HepG2 (cell line): ENCODE measurements at regions not wholly inside any gene's neighbourhood (a gene's known extent, or its start where the extent isn't known, plus 50 kb on each side); places are given as distances from the start of the nearest gene placed in this dataset.

Source experiments
- CBX2 ChIP-seq, 2 experiments: fragments of 200-600 bp in 1 of 2; sonication (generic); formaldehyde crosslinking in 1 of 2; IDR thresholded peaks; 2 replicates each; pipeline versions ENCODE4 v1.7.0 to v1.8.1; 2018 to 2022; ENCODE audit warnings: low read depth in 2 of 2, low read length in 1 of 2, mild to moderate bottlenecking in 1 of 2, missing genetic modification reagents in 1 of 2
- CCAR2 ChIP-seq: fragments of 200-400 bp; formaldehyde crosslinking; optimal IDR thresholded peaks from 2 replicates; pipeline ENCODE3; 2018; ENCODE audit warnings: low read depth, mild to moderate bottlenecking, low read length, moderate library complexity
- CREB3 ChIP-seq: sonication (generic); formaldehyde crosslinking; IDR thresholded peaks from 2 replicates; pipeline ENCODE4 v1.5.0; 2020; ENCODE audit warnings: missing genetic modification reagents
- GATAD2A ChIP-seq: IDR thresholded peaks from 2 replicates; pipeline ENCODE4 v1.6.1; 2016
- GTF2F1 ChIP-seq: fragments of 150-350 bp; IDR thresholded peaks from 2 replicates; pipeline ENCODE4 v1.6.1; 2014; ENCODE audit warnings: low read length
- GZF1 ChIP-seq: sonication (generic); formaldehyde crosslinking; IDR thresholded peaks from 2 replicates; pipeline ENCODE4 v1.5.1; 2020; ENCODE audit warnings: mild to moderate bottlenecking, missing genetic modification reagents
- HOXA3 ChIP-seq: sonication (generic); formaldehyde crosslinking; IDR thresholded peaks from 2 replicates; pipeline ENCODE4 v1.5.0; 2020; ENCODE audit warnings: missing genetic modification reagents
- HOXA5 ChIP-seq: sonication (generic); formaldehyde crosslinking; IDR thresholded peaks from 2 replicates; pipeline ENCODE4 v1.4.0; 2020; ENCODE audit warnings: missing genetic modification reagents
- MTA3 ChIP-seq: sonication (generic); formaldehyde crosslinking; IDR thresholded peaks from 2 replicates; pipeline ENCODE4 v1.4.0; 2020; ENCODE audit warnings: missing genetic modification reagents
- MTF1 ChIP-seq: sonication (generic); formaldehyde crosslinking; IDR thresholded peaks from 2 replicates; pipeline ENCODE4 v1.5.0; 2020; ENCODE audit warnings: missing genetic modification reagents
- NFIB ChIP-seq: sonication (generic); formaldehyde crosslinking; IDR thresholded peaks from 2 replicates; pipeline ENCODE4 v1.9.0; 2021; ENCODE audit warnings: missing genetic modification reagents, mild to moderate bottlenecking, borderline replicate concordance
- NFKBIZ ChIP-seq: IDR thresholded peaks from 2 replicates; pipeline ENCODE4 v1.6.1; 2018; ENCODE audit warnings: missing genetic modification reagents, missing compliant biosample characterization
- PAX8 ChIP-seq: sonication (generic); formaldehyde crosslinking; IDR thresholded peaks from 2 replicates; pipeline ENCODE4 v1.8.0; 2022; ENCODE audit warnings: mild to moderate bottlenecking, missing genetic modification reagents, borderline replicate concordance
- SNAPC2 ChIP-seq: sonication (generic); formaldehyde crosslinking; IDR thresholded peaks from 2 replicates; pipeline ENCODE4 v1.8.1; 2022; ENCODE audit warnings: mild to moderate bottlenecking, missing genetic modification reagents
- SUZ12 ChIP-seq: fragments of 150-350 bp; IDR thresholded peaks from 2 replicates; pipeline ENCODE4 v1.6.1; 2014; ENCODE audit warnings: low read depth, low read length
- ZNF205 ChIP-seq: IDR thresholded peaks from 2 replicates; pipeline ENCODE4 v1.6.1; 2018; ENCODE audit warnings: missing biosample characterization, missing genetic modification reagents
- ZNF530 ChIP-seq: sonication (generic); formaldehyde crosslinking; IDR thresholded peaks from 2 replicates; pipeline ENCODE4 v1.5.0; 2020; ENCODE audit warnings: low read depth, mild to moderate bottlenecking, missing genetic modification reagents
- ZNF558 ChIP-seq: sonication (generic); formaldehyde crosslinking; IDR thresholded peaks from 2 replicates; pipeline ENCODE4 v1.9.0; 2022; ENCODE audit warnings: mild to moderate bottlenecking, missing genetic modification reagents, borderline replicate concordance
- ZNF570 ChIP-seq: sonication (generic); formaldehyde crosslinking; IDR thresholded peaks from 2 replicates; pipeline ENCODE4 v1.4.0; 2020; ENCODE audit warnings: mild to moderate bottlenecking, missing genetic modification reagents, borderline replicate concordance
- ZNF816 ChIP-seq: sonication (generic); formaldehyde crosslinking; IDR thresholded peaks from 2 replicates; pipeline ENCODE4 v1.8.0; 2022; ENCODE audit warnings: missing genetic modification reagents, mild to moderate bottlenecking, borderline replicate concordance
- ZSCAN30 ChIP-seq: sonication (generic); formaldehyde crosslinking; IDR thresholded peaks from 2 replicates; pipeline ENCODE4 v1.5.0; 2020; ENCODE audit warnings: mild to moderate bottlenecking, missing genetic modification reagents
- TF ChIP-seq, protein P1 (sequence below): sonication (generic); formaldehyde crosslinking; IDR thresholded peaks from 2 replicates; pipeline ENCODE4 v1.8.1; 2023; ENCODE audit warnings: mild to moderate bottlenecking, missing genetic modification reagents, borderline replicate concordance
- TF ChIP-seq, protein P2 (sequence below): IDR thresholded peaks from 2 replicates; pipeline ENCODE4 v1.6.1; 2016; ENCODE audit warnings: missing genetic modification reagents, missing compliant biosample characterization
- TF ChIP-seq, protein P3 (sequence below): sonication (generic); formaldehyde crosslinking; IDR thresholded peaks from 2 replicates; pipeline ENCODE4 v1.4.0; 2020; ENCODE audit warnings: missing genetic modification reagents
- TF ChIP-seq, protein P4 (sequence below): sonication (generic); formaldehyde crosslinking; IDR thresholded peaks from 2 replicates; pipeline ENCODE4 v1.8.1; 2022; ENCODE audit warnings: low read depth, mild to moderate bottlenecking, missing genetic modification reagents

GRCh38 chr5:96199713-96200183 is 233.3 kb downstream of the PCSK1 start (continued):
- TF ChIP-seq CREB3 (no peak), CBX2 (IDR thresholded peaks at IDR 0.05; ENCODE audit: low read depth, low read length) (no peak), CBX2 (CRISPR knock-in tag; IDR thresholded peaks at IDR 0.05; ENCODE audit: low read depth) (no peak), HOXA5 (CRISPR knock-in tag) (no peak), NFIB (CRISPR knock-in tag) (no peak), ZNF530 (no peak), GATAD2A (CRISPR knock-in tag) (peak; percentile 89), MTA3 (no peak), SUZ12 (no peak), GZF1 (CRISPR knock-in tag) (no peak), NFKBIZ (CRISPR knock-in tag) (no peak), ZNF570 (CRISPR knock-in tag) (no peak), SNAPC2 (CRISPR knock-in tag) (no peak), CCAR2 (no peak), GTF2F1 (no peak), PAX8 (no peak), ZNF558 (no peak), ZSCAN30 (no peak), HOXA3 (no peak), ZNF205 (CRISPR knock-in tag) (no peak), MTF1 (CRISPR knock-in tag) (no peak), ZNF816 (CRISPR knock-in tag) (no peak)
- TF ChIP-seq, protein P1, sequence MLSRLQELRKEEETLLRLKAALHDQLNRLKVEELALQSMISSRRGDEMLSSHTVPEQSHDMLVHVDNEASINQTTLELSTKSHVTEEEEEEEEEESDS (CRISPR knock-in tag) = no peak
- TF ChIP-seq, protein P2, sequence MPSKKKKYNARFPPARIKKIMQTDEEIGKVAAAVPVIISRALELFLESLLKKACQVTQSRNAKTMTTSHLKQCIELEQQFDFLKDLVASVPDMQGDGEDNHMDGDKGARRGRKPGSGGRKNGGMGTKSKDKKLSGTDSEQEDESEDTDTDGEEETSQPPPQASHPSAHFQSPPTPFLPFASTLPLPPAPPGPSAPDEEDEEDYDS (CRISPR knock-in tag) = peak; percentile 57
- TF ChIP-seq, protein P3, sequence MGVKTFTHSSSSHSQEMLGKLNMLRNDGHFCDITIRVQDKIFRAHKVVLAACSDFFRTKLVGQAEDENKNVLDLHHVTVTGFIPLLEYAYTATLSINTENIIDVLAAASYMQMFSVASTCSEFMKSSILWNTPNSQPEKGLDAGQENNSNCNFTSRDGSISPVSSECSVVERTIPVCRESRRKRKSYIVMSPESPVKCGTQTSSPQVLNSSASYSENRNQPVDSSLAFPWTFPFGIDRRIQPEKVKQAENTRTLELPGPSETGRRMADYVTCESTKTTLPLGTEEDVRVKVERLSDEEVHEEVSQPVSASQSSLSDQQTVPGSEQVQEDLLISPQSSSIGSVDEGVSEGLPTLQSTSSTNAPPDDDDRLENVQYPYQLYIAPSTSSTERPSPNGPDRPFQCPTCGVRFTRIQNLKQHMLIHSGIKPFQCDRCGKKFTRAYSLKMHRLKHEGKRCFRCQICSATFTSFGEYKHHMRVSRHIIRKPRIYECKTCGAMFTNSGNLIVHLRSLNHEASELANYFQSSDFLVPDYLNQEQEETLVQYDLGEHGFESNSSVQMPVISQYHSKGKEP (CRISPR knock-in tag) = no peak
- TF ChIP-seq, protein P4, sequence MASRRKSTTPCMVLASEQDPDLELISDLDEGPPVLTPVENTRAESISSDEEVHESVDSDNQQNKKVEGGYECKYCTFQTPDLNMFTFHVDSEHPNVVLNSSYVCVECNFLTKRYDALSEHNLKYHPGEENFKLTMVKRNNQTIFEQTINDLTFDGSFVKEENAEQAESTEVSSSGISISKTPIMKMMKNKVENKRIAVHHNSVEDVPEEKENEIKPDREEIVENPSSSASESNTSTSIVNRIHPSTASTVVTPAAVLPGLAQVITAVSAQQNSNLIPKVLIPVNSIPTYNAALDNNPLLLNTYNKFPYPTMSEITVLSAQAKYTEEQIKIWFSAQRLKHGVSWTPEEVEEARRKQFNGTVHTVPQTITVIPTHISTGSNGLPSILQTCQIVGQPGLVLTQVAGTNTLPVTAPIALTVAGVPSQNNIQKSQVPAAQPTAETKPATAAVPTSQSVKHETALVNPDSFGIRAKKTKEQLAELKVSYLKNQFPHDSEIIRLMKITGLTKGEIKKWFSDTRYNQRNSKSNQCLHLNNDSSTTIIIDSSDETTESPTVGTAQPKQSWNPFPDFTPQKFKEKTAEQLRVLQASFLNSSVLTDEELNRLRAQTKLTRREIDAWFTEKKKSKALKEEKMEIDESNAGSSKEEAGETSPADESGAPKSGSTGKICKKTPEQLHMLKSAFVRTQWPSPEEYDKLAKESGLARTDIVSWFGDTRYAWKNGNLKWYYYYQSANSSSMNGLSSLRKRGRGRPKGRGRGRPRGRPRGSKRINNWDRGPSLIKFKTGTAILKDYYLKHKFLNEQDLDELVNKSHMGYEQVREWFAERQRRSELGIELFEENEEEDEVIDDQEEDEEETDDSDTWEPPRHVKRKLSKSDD (CRISPR knock-in tag) = no peak
